Erythroblast (primary cell): ENCODE measurements at regions not wholly inside any gene's neighbourhood (a gene's known extent, or its start where the extent isn't known, plus 50 kb on each side); places are given as distances from the start of the nearest gene placed in this dataset.

Source experiments
- GATA1 ChIP-seq: IDR thresholded peaks from 2 replicates; pipeline ENCODE4 v1.6.1; 2011; ENCODE audit warnings: low read depth, mild to moderate bottlenecking, control low read depth, low read length, moderate library complexity
- POLR2A ChIP-seq: IDR thresholded peaks from 2 replicates; pipeline ENCODE4 v1.6.1; 2011; ENCODE audit warnings: mild to moderate bottlenecking, low read length

- TF ChIP-seq POLR2A: no peak
- TF ChIP-seq GATA1: no peak
Observed at GRCh38 chr3:174477491-174477890, 381.6 kb upstream of the NAALADL2 start.
